Neutrophil (primary cell): ENCODE measurements at regions not wholly inside any gene's neighbourhood (a gene's known extent, or its start where the extent isn't known, plus 50 kb on each side); places are given as distances from the start of the nearest gene placed in this dataset.

ENCODE experiments used
- H3K27ac ChIP-seq: fragments of 200-600 bp; sonication (generic); 2 replicates; pipeline ENCODE4 v1.5.1; 2016; ENCODE audit warnings: mild to moderate bottlenecking, moderate library complexity
- H3K27me3 ChIP-seq: fragments of 200-600 bp; sonication (generic); 2 replicates; pipeline ENCODE4 v1.6.0; 2016; ENCODE audit warnings: mild to moderate bottlenecking
- H3K36me3 ChIP-seq: fragments of 200-600 bp; sonication (generic); 2 replicates; pipeline ENCODE4 v1.5.1; 2017
- H3K4me1 ChIP-seq, 2 experiments: fragments of 200-600 bp in 1 of 2; sonication (generic) in 1 of 2; 1 replicate in 1 of 2; 2 replicates in 1 of 2; pipeline versions ENCODE4 v1.5.1 to v1.6.1; 2013 to 2016; ENCODE audit warnings: low read depth in 1 of 2, low read length in 1 of 2, mild to moderate bottlenecking in 1 of 2, moderate library complexity in 1 of 2; ENCODE audit not compliant: control insufficient read depth in 1 of 2, insufficient read depth in 1 of 2
- H3K4me3 ChIP-seq, 2 experiments: fragments of 200-600 bp in 1 of 2; sonication (generic) in 1 of 2; 1 replicate in 1 of 2; 2 replicates in 1 of 2; pipeline ENCODE4 v1.5.1; 2013 to 2016; ENCODE audit warnings: low read depth in 1 of 2, low read length in 1 of 2, mild to moderate bottlenecking in 1 of 2, moderate library complexity in 1 of 2
- H3K9me3 ChIP-seq: fragments of 200-600 bp; sonication (generic); 2 replicates; pipeline ENCODE4 v1.5.1; 2016
- CTCF ChIP-seq: fragments of 200-600 bp; sonication (generic); IDR thresholded peaks from 2 replicates; pipeline ENCODE4 v1.5.1; 2016; ENCODE audit warnings: antibody characterized with exemption

GRCh38 chr4:117949621-117950020 lies 84.7 kb upstream of the NDST3 start:
- no peaks in the 10 kb centered on the region for H3K36me3 ChIP-seq
- H3K27ac ChIP-seq = no peak overlapping the region
- H3K9me3 ChIP-seq = no peaks in the 10 kb centered on the region
- no peaks in the 10 kb centered on the region for H3K27me3 ChIP-seq
- no peaks in the 10 kb centered on the region for H3K4me1 ChIP-seq
- no peak for TF ChIP-seq CTCF
- H3K4me3 ChIP-seq = no peak overlapping the region

- Histone ChIP-seq H3K36me3 (no peaks in the 10 kb centered on the region), H3K9me3 (no peaks in the 10 kb centered on the region), H3K4me1 (no peaks in the 10 kb centered on the region), H3K27ac (no peak overlapping the region), H3K4me3 (no peak overlapping the region), H3K27me3 (no peaks in the 10 kb centered on the region)
- TF ChIP-seq CTCF = no peak
Observed at GRCh38 chr4:117957571-117957970, 76.7 kb upstream of the NDST3 start.

- H3K27me3 ChIP-seq = no peaks in the 10 kb centered on the region
- H3K9me3 ChIP-seq = no peaks in the 10 kb centered on the region
- no peak for TF ChIP-seq CTCF
- no peak overlapping the region for H3K27ac ChIP-seq
- H3K36me3 ChIP-seq = no peaks in the 10 kb centered on the region
- no peaks in the 10 kb centered on the region for H3K4me1 ChIP-seq
- no peak overlapping the region for H3K4me3 ChIP-seq
Observed at GRCh38 chr4:117965622-117966021, 68.7 kb upstream of the NDST3 start.

GRCh38 chr4:117968606-117969005 lies 65.7 kb upstream of the NDST3 start:
- no peak overlapping the region for H3K4me3 ChIP-seq
- no peaks in the 10 kb centered on the region for H3K27me3 ChIP-seq
- H3K27ac ChIP-seq = no peak overlapping the region
- no peak for TF ChIP-seq CTCF
- no peaks in the 10 kb centered on the region for H3K4me1 ChIP-seq
- H3K36me3 ChIP-seq = no peaks in the 10 kb centered on the region
- no peaks in the 10 kb centered on the region for H3K9me3 ChIP-seq

- Histone ChIP-seq H3K4me1 (no peaks in the 10 kb centered on the region), H3K36me3 (no peaks in the 10 kb centered on the region), H3K27me3 (no peaks in the 10 kb centered on the region), H3K4me3 (no peak overlapping the region), H3K9me3 (no peaks in the 10 kb centered on the region), H3K27ac (no peak overlapping the region)
- TF ChIP-seq CTCF = no peak
Observed at GRCh38 chr4:117971403-117971802, 62.9 kb upstream of the NDST3 start.
